H9 (cell line): ENCODE measurements at regions not wholly inside any gene's neighbourhood (a gene's known extent, or its start where the extent isn't known, plus 50 kb on each side); places are given as distances from the start of the nearest gene placed in this dataset.

ENCODE experiments used
- DNase-seq: peaks from one replicate; pipeline ENCODE4 v3.0.0-alpha.2; 2017
- H2AFZ ChIP-seq: one replicate; pipeline ENCODE4 v1.6.1; 2013; ENCODE audit warnings: mild to moderate bottlenecking, low read length, control low read depth, moderate library complexity
- H2AK5ac ChIP-seq: 2 replicates; pipeline ENCODE4 v1.6.1; 2013; ENCODE audit warnings: low read length, control low read depth, mixed read lengths; ENCODE audit not compliant: insufficient read length
- H2BK120ac ChIP-seq: one replicate; pipeline ENCODE4 v1.6.1; 2013; ENCODE audit warnings: low read depth, mild to moderate bottlenecking, low read length, control low read depth, inconsistent platforms; ENCODE audit not compliant: poor library complexity, severe bottlenecking
- H2BK12ac ChIP-seq: 2 replicates; pipeline ENCODE4 v1.6.1; 2013; ENCODE audit warnings: low read length, control low read depth, mixed read lengths, low read depth; ENCODE audit not compliant: insufficient read length
- H2BK15ac ChIP-seq: 2 replicates; pipeline ENCODE4 v1.6.1; 2013; ENCODE audit warnings: low read depth, low read length, control low read depth
- H2BK20ac ChIP-seq: one replicate; pipeline ENCODE4 v1.6.1; 2013; ENCODE audit warnings: low read depth, mild to moderate bottlenecking, low read length, control low read depth, inconsistent platforms; ENCODE audit not compliant: poor library complexity, severe bottlenecking
- H2BK5ac ChIP-seq: 2 replicates; pipeline ENCODE4 v1.6.1; 2013; ENCODE audit warnings: low read length, control low read depth, mixed read lengths; ENCODE audit not compliant: insufficient read length
- H3K14ac ChIP-seq: 2 replicates; pipeline ENCODE4 v1.6.1; 2013; ENCODE audit warnings: low read length, control low read depth; ENCODE audit not compliant: insufficient read depth
- H3K18ac ChIP-seq: 2 replicates; pipeline ENCODE4 v1.6.1; 2013; ENCODE audit warnings: low read depth, mild to moderate bottlenecking, mixed read lengths, low read length, control low read depth; ENCODE audit not compliant: insufficient read length
- H3K23ac ChIP-seq: 2 replicates; pipeline ENCODE4 v1.6.1; 2013; ENCODE audit warnings: low read length, control low read depth, mixed read lengths, low read depth; ENCODE audit not compliant: insufficient read length
- H3K23me2 ChIP-seq: 2 replicates; pipeline ENCODE4 v1.6.1; 2013; ENCODE audit warnings: low read depth, mild to moderate bottlenecking, mixed read lengths, low read length, control low read depth; ENCODE audit not compliant: insufficient read length, poor library complexity, severe bottlenecking
- H3K27ac ChIP-seq: 2 replicates; pipeline ENCODE4 v1.5.1; 2013; ENCODE audit warnings: low read length, control low read depth, mixed read lengths, low read depth; ENCODE audit not compliant: insufficient read length
- H3K27me3 ChIP-seq: 2 replicates; pipeline ENCODE4 v1.6.1; 2013; ENCODE audit warnings: low read length, control low read depth, inconsistent platforms; ENCODE audit not compliant: insufficient read depth
- H3K4ac ChIP-seq: 2 replicates; pipeline ENCODE4 v1.6.1; 2013; ENCODE audit warnings: low read depth, mild to moderate bottlenecking, control low read depth, inconsistent platforms, low read length, moderate library complexity
- H3K4me1 ChIP-seq: 2 replicates; pipeline ENCODE4 v1.6.1; 2013; ENCODE audit warnings: low read length, control low read depth, inconsistent platforms; ENCODE audit not compliant: insufficient read depth
- H3K4me2 ChIP-seq: 2 replicates; pipeline ENCODE4 v1.6.1; 2013; ENCODE audit warnings: low read length, control low read depth, mixed read lengths; ENCODE audit not compliant: insufficient read length, insufficient read depth
- H3K56ac ChIP-seq: 2 replicates; pipeline ENCODE4 v1.6.1; 2013; ENCODE audit warnings: low read depth, mild to moderate bottlenecking, mixed read lengths, low read length, control low read depth; ENCODE audit not compliant: insufficient read length
- H3K79me1 ChIP-seq: 2 replicates; pipeline ENCODE4 v1.6.1; 2013; ENCODE audit warnings: low read depth, mild to moderate bottlenecking, moderate library complexity, low read length, control low read depth, inconsistent platforms; ENCODE audit not compliant: insufficient read depth, poor library complexity, severe bottlenecking
- H3K79me2 ChIP-seq: 2 replicates; pipeline ENCODE4 v1.6.1; 2013; ENCODE audit warnings: low read length, control low read depth, inconsistent platforms; ENCODE audit not compliant: insufficient read depth
- H3K9ac ChIP-seq: 2 replicates; pipeline ENCODE4 v1.6.1; 2013; ENCODE audit warnings: low read length, control low read depth, mixed read lengths; ENCODE audit not compliant: insufficient read length; ENCODE audit errors: extremely low read depth
- H3K9me3 ChIP-seq: one replicate; pipeline ENCODE4 v1.6.1; 2013; ENCODE audit warnings: low read depth, low read length, inconsistent platforms; ENCODE audit not compliant: control insufficient read depth
- H3T11ph ChIP-seq: one replicate; pipeline ENCODE4 v1.6.1; 2013; ENCODE audit warnings: mild to moderate bottlenecking, low read length, control low read depth, inconsistent platforms
- H4K20me1 ChIP-seq: one replicate; pipeline ENCODE4 v1.6.1; 2013; ENCODE audit not compliant: control insufficient read depth, insufficient read length, insufficient read depth
- H4K5ac ChIP-seq: 2 replicates; pipeline ENCODE4 v1.6.1; 2013; ENCODE audit warnings: low read depth, mild to moderate bottlenecking, mixed read lengths, low read length, control low read depth; ENCODE audit not compliant: insufficient read length
- H4K8ac ChIP-seq: replicated peaks from 2 replicates; pipeline ENCODE4 v1.6.1; 2013; ENCODE audit warnings: low read length, control low read depth, mixed read lengths, low read depth; ENCODE audit not compliant: insufficient read length
- H4K91ac ChIP-seq: 2 replicates; pipeline ENCODE4 v1.6.1; 2013; ENCODE audit warnings: low read depth, mild to moderate bottlenecking, moderate library complexity, mixed read lengths, low read length, control low read depth; ENCODE audit not compliant: insufficient read length
- H3K27ac Mint-ChIP-seq, 3 experiments: 2 replicates in 2 of 3; 3 replicates in 1 of 3; pipeline ENCODE4 v1.8.0; 2020 to 2021; ENCODE audit warnings: mixed read lengths in 3 of 3, mild to moderate bottlenecking in 1 of 3, moderate library complexity in 1 of 3
- H3K27me3 Mint-ChIP-seq: 2 replicates; pipeline ENCODE4 v1.8.0; 2021; ENCODE audit warnings: low read depth, mild to moderate bottlenecking, moderate library complexity, mixed read lengths
- H3K36me3 Mint-ChIP-seq, 3 experiments: 2 replicates in 2 of 3; 3 replicates in 1 of 3; pipeline ENCODE4 v1.8.0; 2020 to 2021; ENCODE audit warnings: low read depth in 3 of 3, mixed read lengths in 3 of 3; ENCODE audit not compliant: insufficient read depth in 1 of 3
- H3K4me1 Mint-ChIP-seq, 2 experiments: 2 replicates each; pipeline ENCODE4 v1.8.0; 2020; ENCODE audit warnings: mixed read lengths in 2 of 2
- H3K4me3 Mint-ChIP-seq, 2 experiments: 2 replicates in 1 of 2; 3 replicates in 1 of 2; pipeline ENCODE4 v1.8.0; 2020 to 2021; ENCODE audit warnings: mild to moderate bottlenecking in 2 of 2, mixed read lengths in 2 of 2, moderate library complexity in 1 of 2
- H3K9me3 Mint-ChIP-seq, 2 experiments: 2 replicates in 1 of 2; 3 replicates in 1 of 2; pipeline ENCODE4 v1.8.0; 2020; ENCODE audit warnings: mild to moderate bottlenecking in 2 of 2, mixed read lengths in 2 of 2, moderate library complexity in 1 of 2
- WGBS: extraction: QIAGEN DNeasy Blood & Tissue Kit; methylation state at CpG from one replicate; pipeline ENCODE4 v1.1.7; 2013; ENCODE audit warnings: missing lambda C conversion rate, low lambda C conversion rate, mixed read lengths; ENCODE audit not compliant: insufficient read length; ENCODE audit errors: extremely low coverage; 5-methylcytosine and 5-hydroxymethylcytosine counted together
- TF ChIP-seq, protein P1 (sequence below): fragments of 200-600 bp; sonication (generic); conservative IDR thresholded peaks from 3 replicates; pipeline ENCODE4 v1.8.0; 2021; ENCODE audit warnings: antibody characterized with exemption, mild to moderate bottlenecking

DNA sequence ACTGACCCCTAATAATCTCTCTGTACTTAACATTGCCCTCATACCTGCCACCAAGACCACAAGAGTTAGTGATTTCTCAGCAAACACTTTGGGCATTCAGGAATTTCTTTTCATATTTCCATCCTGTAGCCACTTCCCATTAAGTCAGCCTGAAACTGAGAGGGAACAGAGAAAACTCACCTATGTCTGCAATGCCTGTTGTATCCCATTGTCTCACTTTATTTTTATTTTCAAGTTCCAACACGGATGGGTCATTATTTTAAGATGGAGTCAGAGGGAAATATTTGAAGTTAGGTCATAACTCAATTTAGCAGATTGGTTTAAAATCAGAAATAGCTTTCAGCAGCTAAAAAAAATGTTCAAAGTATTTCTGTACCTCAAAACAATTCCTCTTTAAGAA lies 937.8 kb upstream of the CHORDC1 start:
- no peak overlapping the region for H3K27ac ChIP-seq
- no peaks in the 10 kb centered on the region for H3K23me2 ChIP-seq
- H3K9me3 ChIP-seq, result no peaks in the 10 kb centered on the region
- no peak overlapping the region for H3K56ac ChIP-seq
- H3K9ac ChIP-seq, result no peak overlapping the region
- H3K23ac ChIP-seq, result no peak overlapping the region
- Mint-ChIP-seq H3K27me3 (no peaks in the 10 kb centered on the region), H3K9me3 (no peaks in the 10 kb centered on the region), H3K36me3 (no peaks in the 10 kb centered on the region), H3K4me1 (no peaks in the 10 kb centered on the region), H3K27ac (no peak overlapping the region), H3K4me3 (no peak overlapping the region)
- no CpG with 5 or more reads among the region's 1 CpG for WGBS
- no peak overlapping the region for H2AFZ ChIP-seq
- no peak for DNase-seq
- H4K20me1 ChIP-seq, result no peaks in the 10 kb centered on the region
- H4K8ac ChIP-seq, result no peak overlapping the region
- H3K27me3 ChIP-seq, result no peaks in the 10 kb centered on the region
- TF ChIP-seq, protein P1, sequence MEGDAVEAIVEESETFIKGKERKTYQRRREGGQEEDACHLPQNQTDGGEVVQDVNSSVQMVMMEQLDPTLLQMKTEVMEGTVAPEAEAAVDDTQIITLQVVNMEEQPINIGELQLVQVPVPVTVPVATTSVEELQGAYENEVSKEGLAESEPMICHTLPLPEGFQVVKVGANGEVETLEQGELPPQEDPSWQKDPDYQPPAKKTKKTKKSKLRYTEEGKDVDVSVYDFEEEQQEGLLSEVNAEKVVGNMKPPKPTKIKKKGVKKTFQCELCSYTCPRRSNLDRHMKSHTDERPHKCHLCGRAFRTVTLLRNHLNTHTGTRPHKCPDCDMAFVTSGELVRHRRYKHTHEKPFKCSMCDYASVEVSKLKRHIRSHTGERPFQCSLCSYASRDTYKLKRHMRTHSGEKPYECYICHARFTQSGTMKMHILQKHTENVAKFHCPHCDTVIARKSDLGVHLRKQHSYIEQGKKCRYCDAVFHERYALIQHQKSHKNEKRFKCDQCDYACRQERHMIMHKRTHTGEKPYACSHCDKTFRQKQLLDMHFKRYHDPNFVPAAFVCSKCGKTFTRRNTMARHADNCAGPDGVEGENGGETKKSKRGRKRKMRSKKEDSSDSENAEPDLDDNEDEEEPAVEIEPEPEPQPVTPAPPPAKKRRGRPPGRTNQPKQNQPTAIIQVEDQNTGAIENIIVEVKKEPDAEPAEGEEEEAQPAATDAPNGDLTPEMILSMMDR, result no peak
- H2BK12ac ChIP-seq, result no peak overlapping the region
- no peak overlapping the region for H4K5ac ChIP-seq
- H2BK15ac ChIP-seq, result no peak overlapping the region
- no peaks in the 10 kb centered on the region for H3K4me1 ChIP-seq
- no peaks in the 10 kb centered on the region for H3K79me2 ChIP-seq
- H3K4me2 ChIP-seq, result no peak overlapping the region
- H2BK120ac ChIP-seq, result no peak overlapping the region
- H2AK5ac ChIP-seq, result no peak overlapping the region
- H2BK20ac ChIP-seq, result no peak overlapping the region
- H2BK5ac ChIP-seq, result no peak overlapping the region
- H3K4ac ChIP-seq, result no peak overlapping the region
- no peak overlapping the region for H3T11ph ChIP-seq
- no peak overlapping the region for H3K14ac ChIP-seq
- H3K18ac ChIP-seq, result no peak overlapping the region
- H4K91ac ChIP-seq, result no peak overlapping the region
- no peaks in the 10 kb centered on the region for H3K79me1 ChIP-seq
